ENCODE measurements at regions not wholly inside any gene's neighbourhood (a gene's known extent, or its start where the extent isn't known, plus 50 kb on each side); places are given as distances from the start of the nearest gene placed in this dataset.
A peak's percentile ranks its signal among the peaks of the same experiment; 100 is the strongest.

GRCh38 chr5:115377468-115378217, 81.2 kb upstream of the CCDC112 start:
- TF ChIP-seq CTCF (IDR thresholded peaks at IDR 0.05) (peak in 1 of 3 experiments; percentile 2), POLR2A (IDR thresholded peaks at IDR 0.05) (no peak)

Measured in testis (tissue), 2 donors.